A549 (cell line): ENCODE measurements at regions not wholly inside any gene's neighbourhood (a gene's known extent, or its start where the extent isn't known, plus 50 kb on each side); places are given as distances from the start of the nearest gene placed in this dataset.

Source experiments
- ATAC-seq, 2 experiments: fragments of 200-7000 bp in 1 of 2; fragments of >200 bp in 1 of 2; cut with Nextera tagmentation in 1 of 2; cut with Tn5 transposase in 1 of 2; 3 replicates each; pipeline versions ENCODE4 v1.8.0 to v1.9.1; 2018 to 2020; ENCODE audit warnings: mild to moderate bottlenecking in 1 of 2, moderate library complexity in 1 of 2
- CTCF ChIA-PET: fragments of 300-600 bp; sonication (Branson Sonifier 250); formaldehyde crosslinking; extraction: SDS; loops from one replicate; lab custom pipeline; 2021; ENCODE audit warnings: antibody characterized with exemption, inconsistent platforms; lab: Yijun Ruan, JAX
- POLR2A ChIA-PET: fragments of 350-600 bp; formaldehyde crosslinking; extraction: SDS; loops from one replicate; lab custom pipeline; 2021; ENCODE audit warnings: antibody characterized with exemption, inconsistent platforms; lab: Yijun Ruan, JAX
- DNase-seq, 2 experiments: peaks; one replicate each; pipeline versions ENCODE4 v3.0.0 to v3.0.0-alpha.2; 2011 to 2016; ENCODE audit warnings: low read depth in 1 of 2, low spot score in 1 of 2
- FAIRE-seq: peaks from 2 replicates; lab custom pipeline; 2011; peaks lifted over from hg19 to GRCh38; lab: Jason Lieb, UNC
- H3K27ac ChIP-seq, 2 experiments: fragments of >200 bp; sonication (Bioruptor Twin); formaldehyde crosslinking; 3 replicates each; pipeline ENCODE4 v1.5.1; 2016 to 2017
- H3K4me1 ChIP-seq: fragments of >200 bp; sonication (Bioruptor Twin); formaldehyde crosslinking; 3 replicates; pipeline ENCODE4 v1.6.1; 2016
- H3K4me2 ChIP-seq: fragments of >200 bp; sonication (Bioruptor Twin); formaldehyde crosslinking; 3 replicates; pipeline ENCODE4 v1.6.1; 2016
- H3K4me3 ChIP-seq: fragments of >200 bp; sonication (Bioruptor Twin); formaldehyde crosslinking; 3 replicates; pipeline ENCODE4 v1.5.1; 2016
- H3K9me3 ChIP-seq: fragments of >200 bp; sonication (Bioruptor Twin); formaldehyde crosslinking; 3 replicates; pipeline ENCODE4 v1.6.1; 2016
- BHLHE40 ChIP-seq: IDR thresholded peaks from 2 replicates; pipeline ENCODE4 v1.6.1; 2012; ENCODE audit warnings: low read depth, low read length, inconsistent platforms
- CBX2 ChIP-seq: fragments of 200-600 bp; sonication (generic); IDR thresholded peaks from 2 replicates; pipeline ENCODE4 v1.6.1; 2016; ENCODE audit warnings: low read depth, mild to moderate bottlenecking, borderline replicate concordance
- CBX8 ChIP-seq: fragments of 200-600 bp; sonication (generic); IDR thresholded peaks from 2 replicates; pipeline ENCODE4 v1.6.1; 2016
- CEBPB ChIP-seq, 2 experiments: fragments of >200 bp in 1 of 2; sonication (Bioruptor Twin) in 1 of 2; formaldehyde crosslinking in 1 of 2; IDR thresholded peaks; 2 replicates each; pipeline ENCODE4 v1.6.1; 2012 to 2016
- CTCF ChIP-seq: fragments of >200 bp; sonication (Bioruptor Twin); formaldehyde crosslinking; IDR thresholded peaks from 3 replicates; pipeline ENCODE4 v1.5.1; 2016
- E2F6 ChIP-seq: IDR thresholded peaks from 2 replicates; pipeline ENCODE4 v1.6.1; 2012; ENCODE audit warnings: low read depth, borderline replicate concordance
- ESRRA ChIP-seq: fragments of 150-350 bp; IDR thresholded peaks from 2 replicates; pipeline ENCODE4 v1.6.1; 2014; ENCODE audit warnings: mild to moderate bottlenecking, low read length, borderline replicate concordance
- FOXS1 ChIP-seq: fragments of 250-450 bp; sonication (Bioruptor Pico); IDR thresholded peaks from 2 replicates; pipeline ENCODE4 v1.5.0; 2020; ENCODE audit warnings: mild to moderate bottlenecking, moderate library complexity
- HDAC2 ChIP-seq: fragments of 200-600 bp; sonication (generic); IDR thresholded peaks from 2 replicates; pipeline ENCODE4 v1.6.1; 2016
- HOXB5 ChIP-seq: fragments of 250-450 bp; sonication (Bioruptor Pico); IDR thresholded peaks from 2 replicates; pipeline ENCODE4 v1.5.0; 2020; ENCODE audit warnings: mild to moderate bottlenecking, moderate library complexity
- KDM5A ChIP-seq: fragments of 200-600 bp; sonication (generic); IDR thresholded peaks from 2 replicates; pipeline ENCODE4 v1.6.1; 2016; ENCODE audit warnings: antibody characterized with exemption, mild to moderate bottlenecking
- MYC ChIP-seq: IDR thresholded peaks from 2 replicates; pipeline ENCODE4 v1.6.1; 2012; ENCODE audit warnings: mild to moderate bottlenecking, inconsistent platforms, low read length, improper control_type of control experiment, borderline replicate concordance
- NFE2L2 ChIP-seq: fragments of 150-350 bp; conservative IDR thresholded peaks from 2 replicates; pipeline ENCODE4 v1.6.1; 2014; ENCODE audit warnings: low read length
- NR3C1 ChIP-seq: fragments of >200 bp; sonication (Bioruptor Twin); formaldehyde crosslinking; IDR thresholded peaks from 3 replicates; pipeline ENCODE4 v1.6.1; 2017
- PHF8 ChIP-seq: fragments of 200-600 bp; sonication (generic); IDR thresholded peaks from 2 replicates; pipeline ENCODE4 v1.6.1; 2016; ENCODE audit warnings: low read depth, mild to moderate bottlenecking, antibody characterized with exemption, moderate library complexity, borderline replicate concordance
- POLR2AphosphoS2 ChIP-seq: conservative IDR thresholded peaks from 2 replicates; pipeline ENCODE4 v1.6.1; 2012; ENCODE audit warnings: low read length, improper control_type of control experiment, inconsistent platforms
- RCOR1 ChIP-seq: fragments of 150-350 bp; IDR thresholded peaks from 2 replicates; pipeline ENCODE4 v1.6.1; 2014; ENCODE audit warnings: antibody characterized with exemption, low read length, low read depth
- RFX5 ChIP-seq: fragments of 450-650 bp; IDR thresholded peaks from 2 replicates; pipeline ENCODE4 v1.7.1; 2014; ENCODE audit warnings: antibody characterized with exemption, mild to moderate bottlenecking, moderate library complexity
- SREBF2 ChIP-seq: fragments of 450-650 bp; IDR thresholded peaks from 2 replicates; pipeline ENCODE4 v1.6.1; 2014; ENCODE audit warnings: mild to moderate bottlenecking, moderate library complexity
- ZC3H11A ChIP-seq: fragments of 450-650 bp; IDR thresholded peaks from 2 replicates; pipeline ENCODE4 v1.6.1; 2014; ENCODE audit warnings: antibody characterized with exemption, mild to moderate bottlenecking
- ZNF302 ChIP-seq: fragments of 250-450 bp; sonication (Bioruptor Pico); IDR thresholded peaks from 2 replicates; pipeline ENCODE4 v1.9.0; 2021; ENCODE audit warnings: inconsistent platforms, mild to moderate bottlenecking, moderate library complexity
- WGBS: methylation state at CpG from one replicate; pipeline ENCODE4 v1.1.6; 2017; ENCODE audit errors: missing lambda C conversion rate; 5-methylcytosine and 5-hydroxymethylcytosine counted together
- TF ChIP-seq, protein P1 (sequence below): IDR thresholded peaks from 2 replicates; pipeline ENCODE4 v1.6.1; 2012
- TF ChIP-seq, protein P2 (sequence below): IDR thresholded peaks from 2 replicates; pipeline ENCODE4 v1.6.1; 2012
- TF ChIP-seq, protein P3 (sequence below): fragments of 450-650 bp; IDR thresholded peaks from 2 replicates; pipeline ENCODE4 v1.6.1; 2014; ENCODE audit warnings: antibody characterized with exemption

GRCh38 chrX:8913655-8914409 is 112.6 kb upstream of the FAM9A start:
- Histone ChIP-seq H3K4me3 (no peak overlapping the region), H3K27ac (no peak overlapping the region), H3K4me2 (no peak overlapping the region), H3K4me1 (no peaks in the 10 kb centered on the region), H3K9me3 (no peaks in the 10 kb centered on the region)
- no peak for ATAC-seq
- no peak for FAIRE-seq
- 36% methylated on average over 6 of the region's 6 CpGs for WGBS
- peak in 1 of 2 experiments; percentile 3 for DNase-seq
- TF ChIP-seq NR3C1: no peak
- TF ChIP-seq HOXB5 (CRISPR knock-in tag): no peak
- 0 out of 4 replicates have a peak, but pooled peaks of 1 of the 2 experiments have one; percentile 22 for TF ChIP-seq CEBPB (IDR thresholded peaks at IDR 0.05)
- TF ChIP-seq ZC3H11A: no peak
- TF ChIP-seq KDM5A: no peak
- no peak for TF ChIP-seq CBX8
- TF ChIP-seq RCOR1: no peak
- no peak for TF ChIP-seq POLR2AphosphoS2
- POLR2A ChIA-PET: no interaction called here
- CTCF ChIA-PET: interaction anchor here (0.7 kb wide), 1 partner anchor 640 kb away, joined by 5 read pairs; no protein-coding TSS in a partner anchor

GRCh38 chrX:8907688-8908087 is 106.5 kb upstream of the FAM9A start:
- no peaks in the 10 kb centered on the region for H3K9me3 ChIP-seq
- ATAC-seq (no peak), FAIRE-seq (peak; percentile 63), DNase-seq (no peak)
- H3K4me2 ChIP-seq: no peak overlapping the region
- ChIA-PET POLR2A (no interaction called here), CTCF (interaction anchor here (1.6 kb wide), 1 partner anchor 57 kb away, joined by 3 read pairs; no protein-coding TSS in a partner anchor)
- H3K27ac ChIP-seq: no peak overlapping the region
- WGBS: 35% methylated on average over 2 of the region's 2 CpGs
- no peaks in the 10 kb centered on the region for H3K4me1 ChIP-seq
- TF ChIP-seq SREBF2 (no peak), POLR2AphosphoS2 (no peak), E2F6 (no peak), CTCF (no peak), CEBPB (IDR thresholded peaks at IDR 0.05) (no peak), ESRRA (no peak), ZNF302 (CRISPR knock-in tag) (no peak), HDAC2 (no peak), CBX2 (no peak), MYC (no peak), PHF8 (no peak)
- TF ChIP-seq, protein P1, sequence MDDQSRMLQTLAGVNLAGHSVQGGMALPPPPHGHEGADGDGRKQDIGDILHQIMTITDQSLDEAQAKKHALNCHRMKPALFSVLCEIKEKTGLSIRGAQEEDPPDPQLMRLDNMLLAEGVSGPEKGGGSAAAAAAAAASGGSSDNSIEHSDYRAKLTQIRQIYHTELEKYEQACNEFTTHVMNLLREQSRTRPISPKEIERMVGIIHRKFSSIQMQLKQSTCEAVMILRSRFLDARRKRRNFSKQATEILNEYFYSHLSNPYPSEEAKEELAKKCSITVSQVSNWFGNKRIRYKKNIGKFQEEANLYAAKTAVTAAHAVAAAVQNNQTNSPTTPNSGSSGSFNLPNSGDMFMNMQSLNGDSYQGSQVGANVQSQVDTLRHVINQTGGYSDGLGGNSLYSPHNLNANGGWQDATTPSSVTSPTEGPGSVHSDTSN: no peak
- TF ChIP-seq, protein P2, sequence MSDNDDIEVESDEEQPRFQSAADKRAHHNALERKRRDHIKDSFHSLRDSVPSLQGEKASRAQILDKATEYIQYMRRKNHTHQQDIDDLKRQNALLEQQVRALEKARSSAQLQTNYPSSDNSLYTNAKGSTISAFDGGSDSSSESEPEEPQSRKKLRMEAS: no peak
- H3K4me3 ChIP-seq: no peak overlapping the region

DNA sequence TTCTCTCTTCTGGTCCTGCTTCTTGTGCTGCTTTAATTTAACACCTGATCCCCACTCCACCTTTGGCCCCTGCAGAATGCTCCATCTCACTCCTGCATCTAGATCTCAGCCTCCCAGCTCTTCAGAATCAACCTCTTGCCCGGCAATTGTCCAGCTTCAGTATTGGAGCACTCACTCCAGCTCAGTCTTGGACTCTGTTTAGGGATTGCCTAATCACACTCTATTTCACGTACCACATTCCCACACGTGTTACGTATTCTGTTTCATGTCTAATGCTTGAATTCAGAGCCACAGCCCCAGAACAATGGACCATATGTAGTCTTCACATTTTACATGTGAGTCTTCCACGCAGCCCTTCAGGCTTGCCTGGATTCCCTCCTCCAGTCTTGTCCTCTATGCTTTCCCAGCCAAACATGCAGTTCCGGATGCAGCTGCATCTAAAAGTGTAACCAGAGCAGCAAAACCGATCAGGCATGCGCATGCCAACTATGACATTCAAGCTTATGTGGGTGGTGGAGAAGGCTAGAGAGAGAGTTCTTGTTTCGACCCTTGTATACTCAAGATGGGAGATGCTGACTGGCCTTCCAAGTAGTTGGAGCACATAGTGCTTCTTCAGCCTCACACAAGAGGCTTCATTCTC is 105.2 kb upstream of the FAM9A start:
- Histone ChIP-seq H3K27ac (no peak overlapping the region), H3K9me3 (no peaks in the 10 kb centered on the region)
- POLR2A ChIA-PET: no interaction called here
- no peak for ATAC-seq
- TF ChIP-seq RFX5 (no peak), BHLHE40 (no peak), FOXS1 (CRISPR knock-in tag) (no peak), NFE2L2 (no peak)
- TF ChIP-seq, protein P3, sequence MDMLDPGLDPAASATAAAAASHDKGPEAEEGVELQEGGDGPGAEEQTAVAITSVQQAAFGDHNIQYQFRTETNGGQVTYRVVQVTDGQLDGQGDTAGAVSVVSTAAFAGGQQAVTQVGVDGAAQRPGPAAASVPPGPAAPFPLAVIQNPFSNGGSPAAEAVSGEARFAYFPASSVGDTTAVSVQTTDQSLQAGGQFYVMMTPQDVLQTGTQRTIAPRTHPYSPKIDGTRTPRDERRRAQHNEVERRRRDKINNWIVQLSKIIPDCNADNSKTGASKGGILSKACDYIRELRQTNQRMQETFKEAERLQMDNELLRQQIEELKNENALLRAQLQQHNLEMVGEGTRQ: no peak
- TF ChIP-seq, all 56 proteins: peak for 0
- no peak for DNase-seq
- no peak overlapping the region for H3K4me2 ChIP-seq
- CTCF ChIA-PET: no interaction called here
- no peaks in the 10 kb centered on the region for H3K4me1 ChIP-seq
- WGBS: 50% methylated on average over 9 of the region's 9 CpGs
- no peak overlapping the region for H3K4me3 ChIP-seq
- no peak for FAIRE-seq
